Fibroblast of lung (primary cell): ENCODE measurements at regions not wholly inside any gene's neighbourhood (a gene's known extent, or its start where the extent isn't known, plus 50 kb on each side); places are given as distances from the start of the nearest gene placed in this dataset.

Experiments
- CTCF ChIP-seq, 2 donors: IDR thresholded peaks in 1 of 2; conservative IDR thresholded peaks in 1 of 2; 1 replicate in 1 of 2; 2 replicates in 1 of 2; pipeline ENCODE4 v1.5.1; 2011 to 2012; ENCODE audit warnings: low read length in 2 of 2, control low read depth in 1 of 2, inconsistent platforms in 1 of 2, low read depth in 1 of 2, mild to moderate bottlenecking in 1 of 2
- EZH2 ChIP-seq: IDR thresholded peaks from 2 replicates; pipeline ENCODE4 v1.5.1; 2012; ENCODE audit warnings: low read length, control low read depth, mild to moderate bottlenecking; ENCODE audit errors: missing control alignments

DNA sequence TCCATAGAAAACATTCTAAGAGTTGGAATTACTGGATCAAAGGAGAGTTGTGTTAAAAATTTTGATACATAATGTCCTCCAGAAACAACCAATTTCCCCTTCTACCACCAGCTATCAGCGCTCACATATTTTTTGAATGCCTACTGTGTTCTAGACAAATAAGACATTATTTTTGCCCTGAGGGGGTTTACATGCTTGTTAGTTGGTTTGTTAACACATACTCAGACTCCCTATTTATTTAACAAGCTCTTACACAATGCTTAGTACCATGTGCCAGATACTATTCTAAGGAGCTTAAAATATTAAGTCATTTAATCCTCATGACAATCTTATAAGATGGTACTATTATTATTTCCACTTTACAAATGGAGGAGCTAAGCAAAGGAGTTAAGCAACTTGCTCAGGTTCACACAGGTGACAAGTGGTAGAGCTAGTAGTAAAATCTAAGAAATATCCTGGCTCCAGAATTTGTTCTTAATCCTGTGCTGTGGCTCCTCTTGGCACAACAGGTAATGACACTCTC lies 194.2 kb downstream of the UTP18 start:
- TF ChIP-seq CTCF (conservative IDR thresholded peaks at IDR 0.05 in 1 of 2, IDR thresholded peaks at IDR 0.05 in 1 of 2; ENCODE audit: low read depth in 1 of 2, low read length in 2 of 2) (no peak), EZH2 (no peak)
